ENCODE measurements at regions not wholly inside any gene's neighbourhood (a gene's known extent, or its start where the extent isn't known, plus 50 kb on each side); places are given as distances from the start of the nearest gene placed in this dataset.

- no peak overlapping the region for H3K27ac ChIP-seq (ENCODE audit: low read depth)
- 0 out of 2 replicates have a peak, but pooled peaks cover 5% of the 10 kb centered on the region for H3K9me2 ChIP-seq (ENCODE audit: insufficient read depth)
- no peaks in the 10 kb centered on the region for H3K27me3 Mint-ChIP-seq (ENCODE audit: insufficient read depth, low read depth, poor library complexity)
- no peaks in the 10 kb centered on the region for H3K4me1 ChIP-seq (ENCODE audit: insufficient read depth)
- H3K4me1 Mint-ChIP-seq: peaks cover 4% of the 10 kb centered on the region; the same call in 1 of the 3 replicates
- no peaks in the 10 kb centered on the region for H3K36me3 ChIP-seq (ENCODE audit: insufficient read depth)
- no peaks in the 10 kb centered on the region for H3K9me3 Mint-ChIP-seq
- H3F3A ChIP-seq (replicated peaks; ENCODE audit: low read depth): no peaks in the 10 kb centered on the region
- H3K4me3 ChIP-seq: no peak overlapping the region
- ATAC-seq (no peak), DNase-seq (ENCODE audit: low spot score) (no peak)
- TF ChIP-seq JUNB (IDR thresholded peaks at IDR 0.05; ENCODE audit: unreplicated experiment): no peak
- H3K36me3 Mint-ChIP-seq (ENCODE audit: low read depth): no peaks in the 10 kb centered on the region
- no peaks in the 10 kb centered on the region for H3K79me2 ChIP-seq (replicated peaks; ENCODE audit: insufficient read depth)
- no peaks in the 10 kb centered on the region for H3K27me3 ChIP-seq (ENCODE audit: insufficient read depth)
- H3K27ac Mint-ChIP-seq: no peak overlapping the region
- no peak overlapping the region for H2AFZ ChIP-seq
- H4K20me1 ChIP-seq (replicated peaks; ENCODE audit: insufficient read depth): no peaks in the 10 kb centered on the region
- no peak overlapping the region for H3K4me3 Mint-ChIP-seq
- H3K4me2 ChIP-seq: no peak overlapping the region
Observed at GRCh38 chr4:13054420-13054970, 429.6 kb downstream of the RAB28 start.

DNA sequence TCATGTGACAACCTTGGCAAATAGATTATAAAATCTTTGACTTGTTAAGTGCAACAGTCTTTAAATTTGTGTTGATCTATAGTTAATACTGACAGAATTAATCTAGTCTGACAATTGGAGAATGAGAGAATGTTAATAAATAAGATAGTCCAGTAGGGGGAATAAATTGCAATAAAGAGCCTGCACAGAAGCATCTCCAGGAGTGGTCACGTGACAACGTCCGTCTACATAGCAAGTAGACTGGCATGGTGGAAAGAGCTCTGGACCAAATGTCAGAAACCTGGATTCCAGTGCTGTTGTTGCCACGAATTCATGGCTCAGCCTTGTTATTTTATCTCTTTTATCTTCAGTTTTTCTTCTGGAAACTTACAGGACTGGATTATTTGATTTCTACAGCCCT, 436.5 kb downstream of the RAB28 start:
- Histone ChIP-seq H3F3A (replicated peaks; ENCODE audit: low read depth) (no peaks in the 10 kb centered on the region), H3K27ac (ENCODE audit: low read depth) (no peak overlapping the region), H3K4me2 (no peak overlapping the region), H3K4me1 (ENCODE audit: insufficient read depth) (no peaks in the 10 kb centered on the region), H3K9me2 (ENCODE audit: insufficient read depth) (0 out of 2 replicates have a peak, but pooled peaks cover 8% of the 10 kb centered on the region), H3K27me3 (ENCODE audit: insufficient read depth) (no peaks in the 10 kb centered on the region), H2AFZ (no peak overlapping the region), H3K79me2 (replicated peaks; ENCODE audit: insufficient read depth) (no peaks in the 10 kb centered on the region), H3K4me3 (no peak overlapping the region), H3K36me3 (ENCODE audit: insufficient read depth) (no peaks in the 10 kb centered on the region), H4K20me1 (replicated peaks; ENCODE audit: insufficient read depth) (no peaks in the 10 kb centered on the region)
- Mint-ChIP-seq H3K27ac (no peak overlapping the region), H3K4me3 (no peak overlapping the region), H3K27me3 (ENCODE audit: insufficient read depth, low read depth, poor library complexity) (no peaks in the 10 kb centered on the region), H3K4me1 (no peaks in the 10 kb centered on the region), H3K9me3 (no peaks in the 10 kb centered on the region; the same call in 2 of the 3 replicates), H3K36me3 (ENCODE audit: low read depth) (no peaks in the 10 kb centered on the region)
- no peak for ATAC-seq
- TF ChIP-seq EZH2phosphoT487 (IDR thresholded peaks at IDR 0.05; ENCODE audit: unreplicated experiment): no peak
- TF ChIP-seq CREB1 (CRISPR knock-in tag; IDR thresholded peaks at IDR 0.05; ENCODE audit: low read depth): no peak
- no peak for DNase-seq (ENCODE audit: low spot score)

DNA sequence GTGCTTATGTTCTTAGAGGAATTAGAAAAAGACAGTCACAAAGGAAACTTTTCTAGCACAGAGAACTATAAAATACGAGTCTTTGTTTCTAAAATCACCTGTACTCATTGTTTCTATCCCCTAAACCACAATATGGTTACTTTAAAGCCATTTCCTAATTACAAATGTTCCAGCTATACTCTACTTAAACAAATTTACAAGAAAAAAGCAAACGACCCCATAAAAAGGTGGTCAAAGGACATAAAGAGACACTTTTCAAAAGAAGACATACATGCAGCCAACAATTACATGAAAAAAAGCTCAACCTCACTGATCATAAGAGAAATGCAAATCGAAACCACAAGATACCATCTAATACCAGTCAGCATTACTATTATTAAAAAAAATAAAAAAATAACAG, 447.3 kb downstream of the RAB28 start:
- Histone ChIP-seq H3K9me2 (ENCODE audit: insufficient read depth) (peaks cover 9% of the 10 kb centered on the region; the same call in 1 of the 2 replicates), H3K79me2 (replicated peaks; ENCODE audit: insufficient read depth) (no peaks in the 10 kb centered on the region), H3K27me3 (ENCODE audit: insufficient read depth) (no peaks in the 10 kb centered on the region), H3K4me3 (no peak overlapping the region), H3K27ac (ENCODE audit: low read depth) (no peak overlapping the region), H3K4me2 (no peak overlapping the region), H4K20me1 (replicated peaks; ENCODE audit: insufficient read depth) (no peaks in the 10 kb centered on the region), H3K4me1 (ENCODE audit: insufficient read depth) (no peaks in the 10 kb centered on the region), H3F3A (replicated peaks; ENCODE audit: low read depth) (no peaks in the 10 kb centered on the region), H3K36me3 (ENCODE audit: insufficient read depth) (no peaks in the 10 kb centered on the region), H2AFZ (no peak overlapping the region)
- Mint-ChIP-seq H3K36me3 (ENCODE audit: low read depth) (no peaks in the 10 kb centered on the region), H3K9me3 (no peaks in the 10 kb centered on the region), H3K27me3 (ENCODE audit: insufficient read depth, low read depth, poor library complexity) (no peaks in the 10 kb centered on the region), H3K4me1 (peaks cover 4% of the 10 kb centered on the region; the same call in 1 of the 3 replicates), H3K27ac (no peak overlapping the region), H3K4me3 (no peak overlapping the region)
- ATAC-seq (no peak), DNase-seq (ENCODE audit: low spot score) (no peak)
- TF ChIP-seq ZNF114 (CRISPR knock-in tag; IDR thresholded peaks at IDR 0.05) (no peak), ZNF462 (CRISPR knock-in tag; IDR thresholded peaks at IDR 0.05) (no peak), ZNF331 (CRISPR knock-in tag; IDR thresholded peaks at IDR 0.05; ENCODE audit: low read depth) (no peak), CTCF (conservative IDR thresholded peaks at IDR 0.05; ENCODE audit: low read depth in 2 of 2) (no peak), EZH2phosphoT487 (IDR thresholded peaks at IDR 0.05; ENCODE audit: unreplicated experiment) (no peak), ETS1 (IDR thresholded peaks at IDR 0.05) (no peak)
